DND-41 (cell line): ENCODE measurements at regions not wholly inside any gene's neighbourhood (a gene's known extent, or its start where the extent isn't known, plus 50 kb on each side); places are given as distances from the start of the nearest gene placed in this dataset.

Source experiments
- ATAC-seq: fragments of 200-7000 bp; cut with Tn5 transposase; 3 replicates; pipeline ENCODE4 v1.9.1; 2021; ENCODE audit warnings: low read depth; ENCODE audit not compliant: insufficient read depth
- DNase-seq: peaks from one replicate; pipeline ENCODE4 v3.0.0-alpha.2; 2020
- H2AFZ ChIP-seq: 2 replicates; pipeline ENCODE4 v1.6.0; 2012; ENCODE audit warnings: low read depth, low read length
- H3K27ac ChIP-seq: 2 replicates; pipeline ENCODE4 v1.5.1; 2012; ENCODE audit warnings: low read length, inconsistent platforms
- H3K27me3 ChIP-seq: fragments of 200-600 bp; sonication (generic); 2 replicates; pipeline ENCODE4 v1.6.0; 2012; ENCODE audit warnings: low read length, mild to moderate bottlenecking, inconsistent platforms; ENCODE audit not compliant: insufficient read depth, poor library complexity
- H3K36me3 ChIP-seq: 2 replicates; pipeline ENCODE4 v1.5.1; 2012; ENCODE audit warnings: low read length, inconsistent platforms; ENCODE audit not compliant: insufficient read depth
- H3K4me1 ChIP-seq: 2 replicates; pipeline ENCODE4 v1.5.1; 2012; ENCODE audit warnings: mild to moderate bottlenecking, low read length; ENCODE audit not compliant: insufficient read depth
- H3K4me2 ChIP-seq: 2 replicates; pipeline ENCODE4 v1.6.0; 2012; ENCODE audit warnings: mild to moderate bottlenecking, moderate library complexity, low read length, inconsistent platforms; ENCODE audit not compliant: insufficient read depth
- H3K4me3 ChIP-seq, 2 experiments: fragments of 200-600 bp in 1 of 2; shearing (Covaris generic) in 1 of 2; 2 replicates each; pipeline ENCODE4 v1.5.1; 2012 to 2016; ENCODE audit warnings: inconsistent platforms in 2 of 2, low read length in 2 of 2, mild to moderate bottlenecking in 2 of 2, low read depth in 1 of 2, moderate library complexity in 1 of 2
- H3K79me2 ChIP-seq: 2 replicates; pipeline ENCODE4 v1.6.0; 2012; ENCODE audit warnings: low read length, inconsistent platforms; ENCODE audit not compliant: insufficient read depth
- H3K9ac ChIP-seq: 2 replicates; pipeline ENCODE4 v1.6.0; 2012; ENCODE audit warnings: low read depth, mild to moderate bottlenecking, inconsistent platforms, low read length, moderate library complexity
- H3K9me3 ChIP-seq: 2 replicates; pipeline ENCODE4 v1.5.1; 2012; ENCODE audit warnings: low read length, moderate library complexity, mild to moderate bottlenecking, inconsistent platforms; ENCODE audit not compliant: insufficient read depth, severe bottlenecking
- H4K20me1 ChIP-seq: 2 replicates; pipeline ENCODE4 v1.6.0; 2012; ENCODE audit warnings: low read length; ENCODE audit not compliant: insufficient read depth
- EZH2 ChIP-seq: IDR thresholded peaks from 3 replicates; pipeline ENCODE4 v1.6.1; 2012; ENCODE audit warnings: borderline replicate concordance, low read depth, mild to moderate bottlenecking, moderate library complexity, low read length, inconsistent platforms; ENCODE audit not compliant: severe bottlenecking
- TF ChIP-seq, protein P1 (sequence below): IDR thresholded peaks from 2 replicates; pipeline ENCODE4 v1.5.1; 2012; ENCODE audit warnings: borderline replicate concordance, low read length, moderate library complexity, mild to moderate bottlenecking; ENCODE audit not compliant: poor library complexity, severe bottlenecking; ENCODE audit errors: extremely low read depth

DNA sequence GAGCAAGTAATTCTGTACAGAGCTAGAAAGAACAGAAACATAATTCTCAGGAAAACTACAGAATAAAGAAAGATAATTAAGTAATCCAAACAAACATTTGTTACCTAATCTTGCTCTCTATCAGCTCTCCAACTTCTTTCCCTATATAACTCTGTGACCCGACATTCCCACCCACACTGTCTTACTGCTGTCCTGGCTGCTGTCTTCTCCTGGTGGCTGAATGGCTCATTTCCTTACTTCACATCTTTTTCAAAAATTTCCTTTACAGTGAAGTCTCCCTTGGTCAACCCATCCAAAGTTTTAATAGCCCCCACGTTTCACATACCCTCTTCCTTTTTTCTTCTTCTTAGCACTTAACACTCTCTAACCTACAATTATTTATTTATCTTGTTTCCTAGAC lies 64.0 kb downstream of the HYCC1 start:
- no peak overlapping the region for H3K27ac ChIP-seq
- H3K9me3 ChIP-seq, result no peaks in the 10 kb centered on the region
- no peak overlapping the region for H3K9ac ChIP-seq
- TF ChIP-seq, protein P1, sequence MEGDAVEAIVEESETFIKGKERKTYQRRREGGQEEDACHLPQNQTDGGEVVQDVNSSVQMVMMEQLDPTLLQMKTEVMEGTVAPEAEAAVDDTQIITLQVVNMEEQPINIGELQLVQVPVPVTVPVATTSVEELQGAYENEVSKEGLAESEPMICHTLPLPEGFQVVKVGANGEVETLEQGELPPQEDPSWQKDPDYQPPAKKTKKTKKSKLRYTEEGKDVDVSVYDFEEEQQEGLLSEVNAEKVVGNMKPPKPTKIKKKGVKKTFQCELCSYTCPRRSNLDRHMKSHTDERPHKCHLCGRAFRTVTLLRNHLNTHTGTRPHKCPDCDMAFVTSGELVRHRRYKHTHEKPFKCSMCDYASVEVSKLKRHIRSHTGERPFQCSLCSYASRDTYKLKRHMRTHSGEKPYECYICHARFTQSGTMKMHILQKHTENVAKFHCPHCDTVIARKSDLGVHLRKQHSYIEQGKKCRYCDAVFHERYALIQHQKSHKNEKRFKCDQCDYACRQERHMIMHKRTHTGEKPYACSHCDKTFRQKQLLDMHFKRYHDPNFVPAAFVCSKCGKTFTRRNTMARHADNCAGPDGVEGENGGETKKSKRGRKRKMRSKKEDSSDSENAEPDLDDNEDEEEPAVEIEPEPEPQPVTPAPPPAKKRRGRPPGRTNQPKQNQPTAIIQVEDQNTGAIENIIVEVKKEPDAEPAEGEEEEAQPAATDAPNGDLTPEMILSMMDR, result no peak
- TF ChIP-seq EZH2, result no peak
- H3K4me1 ChIP-seq, result no peaks in the 10 kb centered on the region
- H4K20me1 ChIP-seq, result no peaks in the 10 kb centered on the region
- H3K79me2 ChIP-seq, result no peaks in the 10 kb centered on the region
- H3K27me3 ChIP-seq, result no peaks in the 10 kb centered on the region
- H3K36me3 ChIP-seq, result no peaks in the 10 kb centered on the region
- no peak for DNase-seq
- no peak for ATAC-seq
- H3K4me2 ChIP-seq, result no peak overlapping the region
- no peak overlapping the region for H2AFZ ChIP-seq
- H3K4me3 ChIP-seq, result no peak overlapping the region

DNA sequence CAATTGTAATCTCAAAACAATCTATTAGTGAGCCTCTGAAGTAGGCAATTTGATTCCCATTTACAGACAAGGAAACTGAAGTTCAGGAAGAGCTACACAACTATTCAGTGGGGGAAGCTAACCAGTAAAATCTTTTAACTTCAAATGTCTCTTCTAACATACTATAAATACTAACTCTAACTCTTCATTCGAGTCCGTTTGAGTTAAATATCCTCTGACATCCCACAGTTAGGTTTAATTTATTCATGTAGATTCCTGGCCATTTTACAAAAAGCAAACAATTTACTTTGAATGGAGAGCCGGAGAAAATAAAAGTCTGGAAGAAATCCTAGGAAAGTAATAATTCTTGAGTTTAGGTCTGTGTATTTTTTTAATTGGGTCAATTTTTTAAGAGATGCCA lies 64.7 kb downstream of the HYCC1 start:
- Histone ChIP-seq H2AFZ (no peak overlapping the region), H4K20me1 (no peaks in the 10 kb centered on the region), H3K79me2 (no peaks in the 10 kb centered on the region), H3K9me3 (no peaks in the 10 kb centered on the region), H3K4me3 (no peak overlapping the region), H3K36me3 (no peaks in the 10 kb centered on the region), H3K4me2 (no peak overlapping the region), H3K4me1 (no peaks in the 10 kb centered on the region), H3K27me3 (no peaks in the 10 kb centered on the region), H3K9ac (no peak overlapping the region), H3K27ac (no peak overlapping the region)
- no peak for TF ChIP-seq EZH2
- TF ChIP-seq, protein P1, result no peak
- ATAC-seq (no peak), DNase-seq (no peak)

DNA sequence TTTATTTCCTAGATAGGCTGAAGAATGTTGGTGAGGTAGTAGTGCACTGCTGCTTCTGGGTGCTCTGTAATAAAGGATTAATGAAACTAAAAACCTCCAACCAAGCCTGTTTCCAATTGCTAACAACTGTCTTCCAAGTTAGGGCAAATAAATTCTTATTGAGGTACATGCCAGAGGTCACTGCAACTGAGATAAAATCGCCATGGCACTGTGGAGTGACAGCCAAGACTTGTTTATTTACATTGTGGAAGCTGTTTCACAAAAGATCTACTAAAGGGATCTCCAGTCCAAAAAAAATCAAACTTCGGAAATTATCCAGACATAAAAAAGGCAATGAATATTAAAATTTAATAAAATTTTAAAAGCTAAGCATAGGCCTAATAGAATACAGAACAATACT lies 65.2 kb downstream of the HYCC1 start:
- no peaks in the 10 kb centered on the region for H3K27me3 ChIP-seq
- H3K4me3 ChIP-seq, result no peak overlapping the region
- TF ChIP-seq, protein P1, result no peak
- no peak for TF ChIP-seq EZH2
- H3K9ac ChIP-seq, result no peak overlapping the region
- H3K27ac ChIP-seq, result no peak overlapping the region
- no peak overlapping the region for H3K4me2 ChIP-seq
- H3K79me2 ChIP-seq, result no peaks in the 10 kb centered on the region
- DNase-seq, result no peak
- H3K4me1 ChIP-seq, result no peaks in the 10 kb centered on the region
- H3K9me3 ChIP-seq, result no peaks in the 10 kb centered on the region
- no peaks in the 10 kb centered on the region for H3K36me3 ChIP-seq
- H4K20me1 ChIP-seq, result no peaks in the 10 kb centered on the region
- H2AFZ ChIP-seq, result no peak overlapping the region
- ATAC-seq, result no peak

DNA sequence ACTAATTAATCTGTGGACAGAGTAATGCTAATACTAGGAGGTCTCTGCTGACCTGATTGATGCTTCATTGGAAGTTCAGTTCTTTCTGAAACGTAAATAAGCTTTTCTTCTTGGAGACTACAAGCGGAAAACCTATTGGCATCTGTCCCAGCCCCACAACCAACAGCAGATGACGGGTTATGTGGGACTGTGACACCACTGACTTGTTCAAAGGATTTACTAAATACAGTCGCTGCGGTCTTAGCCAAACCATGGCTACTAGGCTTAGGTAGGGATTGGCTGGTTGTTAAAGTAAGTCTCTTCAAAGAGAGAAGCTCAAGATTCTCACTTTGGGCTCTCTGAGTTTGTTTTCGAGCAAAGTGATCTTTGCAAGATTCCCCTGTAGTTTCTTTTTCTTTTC lies 68.3 kb downstream of the HYCC1 start:
- no peak overlapping the region for H2AFZ ChIP-seq
- DNase-seq, result no peak
- H3K9ac ChIP-seq, result no peak overlapping the region
- no peaks in the 10 kb centered on the region for H3K9me3 ChIP-seq
- no peaks in the 10 kb centered on the region for H3K4me1 ChIP-seq
- H3K4me3 ChIP-seq, result no peak overlapping the region
- no peaks in the 10 kb centered on the region for H4K20me1 ChIP-seq
- H3K27me3 ChIP-seq, result no peaks in the 10 kb centered on the region
- ATAC-seq, result no peak
- no peak overlapping the region for H3K27ac ChIP-seq
- no peak overlapping the region for H3K4me2 ChIP-seq
- TF ChIP-seq, protein P1, result no peak
- H3K79me2 ChIP-seq, result no peaks in the 10 kb centered on the region
- no peaks in the 10 kb centered on the region for H3K36me3 ChIP-seq
